ENCODE measurements at regions not wholly inside any gene's neighbourhood (a gene's known extent, or its start where the extent isn't known, plus 50 kb on each side); places are given as distances from the start of the nearest gene placed in this dataset.

DNA sequence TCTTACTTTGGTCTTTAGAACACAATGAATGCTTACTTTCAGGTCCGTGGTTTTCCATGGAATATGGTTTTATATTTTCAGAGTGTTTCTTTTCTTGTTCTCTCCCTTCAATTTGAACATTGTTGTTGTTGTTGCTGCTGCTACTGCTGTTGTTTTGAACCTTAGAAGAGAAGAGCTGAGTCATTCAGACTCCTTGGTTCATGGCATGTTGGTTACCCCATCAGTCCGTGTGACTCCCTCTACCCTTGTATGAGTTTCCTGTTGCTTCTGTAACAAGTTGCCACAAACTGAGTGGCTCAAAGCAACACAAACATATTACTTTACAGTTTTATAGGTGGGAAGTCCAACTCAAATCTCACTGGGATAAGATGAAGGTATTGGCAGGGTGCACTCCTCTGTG, 511.0 kb downstream of the INSC start:
- no peak overlapping the region for H3K4me3 ChIP-seq (ENCODE audit: low read length)
- no peak for DNase-seq (ENCODE audit: low read depth)
- TF ChIP-seq, protein P1, sequence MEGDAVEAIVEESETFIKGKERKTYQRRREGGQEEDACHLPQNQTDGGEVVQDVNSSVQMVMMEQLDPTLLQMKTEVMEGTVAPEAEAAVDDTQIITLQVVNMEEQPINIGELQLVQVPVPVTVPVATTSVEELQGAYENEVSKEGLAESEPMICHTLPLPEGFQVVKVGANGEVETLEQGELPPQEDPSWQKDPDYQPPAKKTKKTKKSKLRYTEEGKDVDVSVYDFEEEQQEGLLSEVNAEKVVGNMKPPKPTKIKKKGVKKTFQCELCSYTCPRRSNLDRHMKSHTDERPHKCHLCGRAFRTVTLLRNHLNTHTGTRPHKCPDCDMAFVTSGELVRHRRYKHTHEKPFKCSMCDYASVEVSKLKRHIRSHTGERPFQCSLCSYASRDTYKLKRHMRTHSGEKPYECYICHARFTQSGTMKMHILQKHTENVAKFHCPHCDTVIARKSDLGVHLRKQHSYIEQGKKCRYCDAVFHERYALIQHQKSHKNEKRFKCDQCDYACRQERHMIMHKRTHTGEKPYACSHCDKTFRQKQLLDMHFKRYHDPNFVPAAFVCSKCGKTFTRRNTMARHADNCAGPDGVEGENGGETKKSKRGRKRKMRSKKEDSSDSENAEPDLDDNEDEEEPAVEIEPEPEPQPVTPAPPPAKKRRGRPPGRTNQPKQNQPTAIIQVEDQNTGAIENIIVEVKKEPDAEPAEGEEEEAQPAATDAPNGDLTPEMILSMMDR (IDR thresholded peaks at IDR 0.05; ENCODE audit: insufficient read depth, low read depth, low read length, missing control alignments) = no peak

DNA sequence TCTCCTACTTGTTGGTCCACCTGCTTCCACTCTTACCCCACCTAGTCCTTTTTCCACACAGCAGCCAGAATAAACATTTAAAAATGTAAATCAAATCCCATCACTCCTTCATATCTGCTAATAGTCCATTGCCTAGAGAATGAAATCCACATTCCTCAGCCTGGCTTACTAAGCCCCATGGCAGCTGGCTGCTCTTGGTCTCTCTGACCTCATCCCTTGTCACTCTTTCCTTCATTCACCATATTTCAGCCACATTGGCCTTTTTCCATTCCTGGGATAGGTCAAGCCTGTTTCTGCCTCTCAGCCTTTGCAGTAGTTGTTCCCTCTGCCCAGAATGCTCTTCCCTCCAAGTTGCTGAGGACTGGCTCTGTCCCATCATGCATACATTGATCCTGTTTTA, 512.8 kb downstream of the INSC start:
- TF ChIP-seq, protein P1 (IDR thresholded peaks at IDR 0.05; ENCODE audit: insufficient read depth, low read depth, low read length, missing control alignments) = no peak
- no peak overlapping the region for H3K4me3 ChIP-seq (ENCODE audit: low read length)
- peak; percentile 20 for DNase-seq (ENCODE audit: low read depth)

DNA sequence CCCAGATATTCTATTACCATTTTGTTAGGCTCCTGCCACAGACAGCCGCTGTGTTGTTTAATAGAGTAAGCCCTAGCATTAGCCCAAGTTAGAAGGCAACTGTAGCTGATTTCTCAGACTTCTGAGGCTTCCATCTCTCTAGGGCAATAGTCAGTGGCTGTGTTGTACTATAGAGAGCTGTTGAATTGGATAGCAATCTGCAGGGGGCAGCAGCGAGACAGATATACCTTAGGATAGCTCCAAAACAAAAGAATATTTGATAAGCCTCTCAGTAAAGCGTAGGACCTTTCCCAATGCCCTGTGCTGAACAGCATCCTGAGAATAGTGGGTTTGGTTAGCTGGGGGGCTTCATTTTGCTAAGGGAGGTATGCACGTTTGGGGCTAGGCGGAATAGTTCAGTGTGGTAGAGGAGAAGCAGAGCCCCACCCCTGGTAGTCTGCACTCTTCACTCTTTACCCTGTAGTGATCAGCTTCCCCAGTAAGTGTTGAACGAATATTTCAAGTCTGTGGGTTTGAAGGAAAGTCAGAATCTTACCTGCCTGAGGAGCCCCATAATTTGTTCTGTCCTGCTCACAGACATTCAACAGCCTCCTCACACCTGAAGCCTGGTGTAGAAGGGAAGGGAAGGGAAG, 515.1 kb downstream of the INSC start:
- no peak overlapping the region for H3K4me3 ChIP-seq (ENCODE audit: low read length)
- TF ChIP-seq, protein P1 (IDR thresholded peaks at IDR 0.05; ENCODE audit: insufficient read depth, low read depth, low read length, missing control alignments) = peak; percentile 38
- peak; percentile 36 for DNase-seq (ENCODE audit: low read depth)

DNA sequence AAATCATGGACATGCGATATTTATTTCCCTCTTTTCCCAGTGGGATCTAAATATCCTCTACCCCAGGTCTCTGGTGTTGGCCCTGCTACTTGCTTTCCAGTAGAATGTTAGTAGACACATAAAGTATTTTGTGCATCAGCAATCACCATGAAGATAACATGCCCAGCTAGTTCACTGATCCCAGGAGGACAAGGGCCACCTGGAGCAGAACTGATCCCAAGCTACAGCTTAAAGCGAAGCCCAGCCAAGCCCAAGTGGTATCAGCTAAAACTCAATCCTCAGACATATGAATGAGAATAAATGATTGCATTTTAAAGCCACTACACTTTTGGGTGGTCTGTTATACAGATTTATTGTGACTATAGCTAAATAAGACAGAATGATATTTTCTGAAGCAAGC, 516.2 kb downstream of the INSC start:
- TF ChIP-seq, protein P1 (IDR thresholded peaks at IDR 0.05; ENCODE audit: insufficient read depth, low read depth, low read length, missing control alignments) = no peak
- no peak overlapping the region for H3K4me3 ChIP-seq (ENCODE audit: low read length)
- DNase-seq (ENCODE audit: low read depth) = no peak

DNA sequence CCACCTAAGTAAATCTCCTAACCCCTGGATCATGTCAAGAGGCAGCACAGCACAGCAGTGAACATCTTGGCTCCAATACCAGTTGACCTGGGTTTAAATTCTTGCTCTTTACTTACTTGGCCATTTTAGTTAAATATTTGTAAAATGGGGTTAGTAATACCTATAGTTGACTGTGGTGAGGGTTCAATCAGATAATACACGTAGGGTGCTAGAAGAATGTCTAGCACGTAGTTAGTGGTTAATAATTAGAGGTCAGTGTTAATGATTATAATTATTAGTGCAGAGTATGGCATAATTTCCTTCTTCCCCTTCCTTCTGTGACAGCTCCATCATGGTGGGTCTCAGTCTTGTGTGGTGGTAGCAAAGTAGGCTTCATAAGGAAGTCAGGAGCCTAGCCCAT, 520.8 kb downstream of the INSC start:
- TF ChIP-seq, protein P1 (IDR thresholded peaks at IDR 0.05; ENCODE audit: insufficient read depth, low read depth, low read length, missing control alignments) = no peak
- no peak overlapping the region for H3K4me3 ChIP-seq (ENCODE audit: low read length)
- no peak for DNase-seq (ENCODE audit: low read depth)

DNA sequence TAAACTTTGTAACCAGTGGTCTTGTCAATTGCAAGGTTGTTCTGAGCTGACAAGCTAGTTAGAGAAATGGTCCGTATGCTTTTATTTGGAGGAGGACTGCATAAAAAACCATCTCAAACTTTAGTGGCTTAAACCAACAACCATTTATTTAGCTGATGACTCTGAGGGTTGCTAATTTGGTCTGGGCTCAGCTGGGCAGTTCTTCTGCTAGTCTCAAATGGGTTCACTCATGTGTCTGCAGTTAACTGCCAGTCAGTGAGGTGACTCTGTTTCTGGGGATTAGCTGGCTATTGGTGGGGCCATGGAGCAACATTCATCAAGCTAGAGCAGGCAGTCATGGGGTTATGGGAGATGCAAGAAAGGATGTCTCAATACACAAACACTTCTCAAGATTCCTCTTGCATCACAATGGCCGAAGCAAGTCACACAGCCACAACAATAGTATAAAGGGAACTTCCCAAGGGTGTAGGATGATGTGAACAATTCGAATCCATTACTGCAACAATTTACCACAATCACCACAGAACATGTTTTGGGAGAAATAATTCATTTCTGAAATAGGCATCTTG, 521.9 kb downstream of the INSC start:
- DNase-seq (ENCODE audit: low read depth) = no peak
- TF ChIP-seq, protein P1 (IDR thresholded peaks at IDR 0.05; ENCODE audit: insufficient read depth, low read depth, low read length, missing control alignments) = no peak
- H3K4me3 ChIP-seq (ENCODE audit: low read length) = no peak overlapping the region

DNA sequence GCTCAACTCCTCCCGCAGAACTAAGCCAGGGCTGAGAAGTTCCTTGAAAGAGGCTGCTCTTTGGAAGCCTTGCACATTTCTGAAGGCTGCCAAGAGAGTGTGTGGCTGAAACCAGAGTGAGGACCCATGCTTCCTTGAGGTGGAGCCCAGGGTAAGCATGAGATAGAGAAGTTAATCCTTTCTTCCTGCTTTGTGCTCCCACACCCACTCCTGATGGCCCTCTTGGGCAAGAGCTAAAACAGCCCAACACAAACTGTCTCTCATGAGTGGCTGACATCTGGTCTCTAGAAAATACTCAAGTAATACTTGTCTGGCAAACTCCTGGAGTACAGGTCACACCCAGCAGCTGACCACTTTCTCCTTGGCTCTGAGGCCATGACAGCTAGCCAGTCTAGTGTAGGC, 523.7 kb downstream of the INSC start:
- DNase-seq (ENCODE audit: low read depth) = peak; percentile 20
- no peak overlapping the region for H3K4me3 ChIP-seq (ENCODE audit: low read length)
- TF ChIP-seq, protein P1 (IDR thresholded peaks at IDR 0.05; ENCODE audit: insufficient read depth, low read depth, low read length, missing control alignments) = no peak

Measured in epithelial cell of esophagus (primary cell).